ENCODE measurements at regions not wholly inside any gene's neighbourhood (a gene's known extent, or its start where the extent isn't known, plus 50 kb on each side); places are given as distances from the start of the nearest gene placed in this dataset.

GRCh38 chr5:106728208-106728607 is 942.5 kb downstream of the EFNA5 start:
- TF ChIP-seq GATA2 (IDR thresholded peaks at IDR 0.05; ENCODE audit: low read depth, low read length) (no peak), GATA3 (IDR thresholded peaks at IDR 0.05; ENCODE audit: low read depth, low read length) (no peak)
